ENCODE measurements at regions not wholly inside any gene's neighbourhood (a gene's known extent, or its start where the extent isn't known, plus 50 kb on each side); places are given as distances from the start of the nearest gene placed in this dataset.

- Histone ChIP-seq H4K20me1 (ENCODE audit: control insufficient read depth, extremely low read depth, insufficient read depth, low read length) (no peaks in the 10 kb centered on the region), H2AFZ (ENCODE audit: low read length) (no peak overlapping the region), H3K27ac (ENCODE audit: insufficient read depth, low read length) (no peak overlapping the region), H3K4me3 (replicated peaks in 1 of 4; ENCODE audit: control extremely low read depth in 1 of 4, insufficient read depth in 1 of 4, low read depth in 3 of 4, low read length in 4 of 4) (no peak overlapping the region), H3K4me1 (ENCODE audit: control insufficient read depth, extremely low read depth, insufficient read depth, low read length) (no peaks in the 10 kb centered on the region), H3K27me3 (ENCODE audit: control insufficient read depth, insufficient read depth, low read length) (no peaks in the 10 kb centered on the region), H3K9me3 (ENCODE audit: control insufficient read depth, insufficient read depth, low read depth, low read length) (no peaks in the 10 kb centered on the region), H3K79me2 (ENCODE audit: control insufficient read depth, insufficient read depth, low read length) (no peaks in the 10 kb centered on the region), H3K36me3 (ENCODE audit: control insufficient read depth, insufficient read depth, low read length) (no peaks in the 10 kb centered on the region), H3K9ac (ENCODE audit: insufficient read depth, low read length) (no peak overlapping the region), H3K4me2 (ENCODE audit: extremely low read depth, insufficient read depth, low read length) (no peak overlapping the region)
- no peak for DNase-seq (ENCODE audit: low read depth in 2 of 2)
- TF ChIP-seq, protein P1, sequence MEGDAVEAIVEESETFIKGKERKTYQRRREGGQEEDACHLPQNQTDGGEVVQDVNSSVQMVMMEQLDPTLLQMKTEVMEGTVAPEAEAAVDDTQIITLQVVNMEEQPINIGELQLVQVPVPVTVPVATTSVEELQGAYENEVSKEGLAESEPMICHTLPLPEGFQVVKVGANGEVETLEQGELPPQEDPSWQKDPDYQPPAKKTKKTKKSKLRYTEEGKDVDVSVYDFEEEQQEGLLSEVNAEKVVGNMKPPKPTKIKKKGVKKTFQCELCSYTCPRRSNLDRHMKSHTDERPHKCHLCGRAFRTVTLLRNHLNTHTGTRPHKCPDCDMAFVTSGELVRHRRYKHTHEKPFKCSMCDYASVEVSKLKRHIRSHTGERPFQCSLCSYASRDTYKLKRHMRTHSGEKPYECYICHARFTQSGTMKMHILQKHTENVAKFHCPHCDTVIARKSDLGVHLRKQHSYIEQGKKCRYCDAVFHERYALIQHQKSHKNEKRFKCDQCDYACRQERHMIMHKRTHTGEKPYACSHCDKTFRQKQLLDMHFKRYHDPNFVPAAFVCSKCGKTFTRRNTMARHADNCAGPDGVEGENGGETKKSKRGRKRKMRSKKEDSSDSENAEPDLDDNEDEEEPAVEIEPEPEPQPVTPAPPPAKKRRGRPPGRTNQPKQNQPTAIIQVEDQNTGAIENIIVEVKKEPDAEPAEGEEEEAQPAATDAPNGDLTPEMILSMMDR (conservative IDR thresholded peaks at IDR 0.05 in 1 of 2, IDR thresholded peaks at IDR 0.05 in 1 of 2; ENCODE audit: low read depth in 1 of 2, low read length in 2 of 2), result no peak
- no peak for TF ChIP-seq EZH2 (IDR thresholded peaks at IDR 0.05; ENCODE audit: low read length, missing control alignments)
These were observed 970.8 kb downstream of the PLOD2 start for GRCh38 chr3:145190138-145190537.

- TF ChIP-seq, protein P1 (conservative IDR thresholded peaks at IDR 0.05 in 1 of 2, IDR thresholded peaks at IDR 0.05 in 1 of 2; ENCODE audit: low read depth in 1 of 2, low read length in 2 of 2), result no peak
- no peak for TF ChIP-seq EZH2 (IDR thresholded peaks at IDR 0.05; ENCODE audit: low read length, missing control alignments)
- DNase-seq (ENCODE audit: low read depth in 2 of 2), result no peak
- no peak overlapping the region for H3K9ac ChIP-seq (ENCODE audit: insufficient read depth, low read length)
- no peaks in the 10 kb centered on the region for H4K20me1 ChIP-seq (ENCODE audit: control insufficient read depth, extremely low read depth, insufficient read depth, low read length)
- H3K4me3 ChIP-seq (replicated peaks in 1 of 4; ENCODE audit: control extremely low read depth in 1 of 4, insufficient read depth in 1 of 4, low read depth in 3 of 4, low read length in 4 of 4), result no peak overlapping the region
- H2AFZ ChIP-seq (ENCODE audit: low read length), result no peak overlapping the region
- H3K36me3 ChIP-seq (ENCODE audit: control insufficient read depth, insufficient read depth, low read length), result no peaks in the 10 kb centered on the region
- H3K27ac ChIP-seq (ENCODE audit: insufficient read depth, low read length), result no peak overlapping the region
- no peaks in the 10 kb centered on the region for H3K9me3 ChIP-seq (ENCODE audit: control insufficient read depth, insufficient read depth, low read depth, low read length)
- no peaks in the 10 kb centered on the region for H3K4me1 ChIP-seq (ENCODE audit: control insufficient read depth, extremely low read depth, insufficient read depth, low read length)
- H3K4me2 ChIP-seq (ENCODE audit: extremely low read depth, insufficient read depth, low read length), result no peak overlapping the region
- H3K27me3 ChIP-seq (ENCODE audit: control insufficient read depth, insufficient read depth, low read length), result no peaks in the 10 kb centered on the region
- H3K79me2 ChIP-seq (ENCODE audit: control insufficient read depth, insufficient read depth, low read length), result no peaks in the 10 kb centered on the region
These were observed 970.2 kb downstream of the PLOD2 start for GRCh38 chr3:145190761-145191160.

DNA sequence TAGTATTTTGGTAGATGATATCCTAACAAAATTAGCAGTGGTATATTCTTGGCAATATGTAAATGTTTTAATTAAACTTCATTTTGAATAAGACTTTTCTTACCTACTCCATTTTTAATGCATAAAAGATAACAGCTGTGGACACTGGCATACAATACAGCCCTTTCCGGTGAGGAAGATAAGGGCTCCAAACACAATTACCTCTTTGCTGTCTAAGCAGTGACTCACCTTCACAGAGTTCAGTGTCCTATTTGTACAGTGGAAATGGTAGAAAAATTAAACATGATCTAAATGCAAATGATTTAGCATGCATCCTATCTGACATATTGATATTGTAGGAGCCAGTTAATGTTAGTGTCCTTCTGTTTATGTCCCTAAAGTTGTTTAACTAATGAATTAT lies 969.4 kb downstream of the PLOD2 start:
- no peaks in the 10 kb centered on the region for H3K79me2 ChIP-seq (ENCODE audit: control insufficient read depth, insufficient read depth, low read length)
- no peak overlapping the region for H3K4me2 ChIP-seq (ENCODE audit: extremely low read depth, insufficient read depth, low read length)
- no peak overlapping the region for H3K27ac ChIP-seq (ENCODE audit: insufficient read depth, low read length)
- TF ChIP-seq EZH2 (IDR thresholded peaks at IDR 0.05; ENCODE audit: low read length, missing control alignments), result no peak
- TF ChIP-seq, protein P1 (conservative IDR thresholded peaks at IDR 0.05 in 1 of 2, IDR thresholded peaks at IDR 0.05 in 1 of 2; ENCODE audit: low read depth in 1 of 2, low read length in 2 of 2), result no peak
- H3K36me3 ChIP-seq (ENCODE audit: control insufficient read depth, insufficient read depth, low read length), result no peaks in the 10 kb centered on the region
- H3K4me1 ChIP-seq (ENCODE audit: control insufficient read depth, extremely low read depth, insufficient read depth, low read length), result no peaks in the 10 kb centered on the region
- H4K20me1 ChIP-seq (ENCODE audit: control insufficient read depth, extremely low read depth, insufficient read depth, low read length), result no peaks in the 10 kb centered on the region
- H3K4me3 ChIP-seq (replicated peaks in 1 of 4; ENCODE audit: control extremely low read depth in 1 of 4, insufficient read depth in 1 of 4, low read depth in 3 of 4, low read length in 4 of 4), result no peak overlapping the region
- no peak overlapping the region for H2AFZ ChIP-seq (ENCODE audit: low read length)
- DNase-seq (ENCODE audit: low read depth in 2 of 2), result peak in 1 of 2 donors; percentile 29
- H3K9me3 ChIP-seq (ENCODE audit: control insufficient read depth, insufficient read depth, low read depth, low read length), result no peaks in the 10 kb centered on the region
- H3K9ac ChIP-seq (ENCODE audit: insufficient read depth, low read length), result no peak overlapping the region
- no peaks in the 10 kb centered on the region for H3K27me3 ChIP-seq (ENCODE audit: control insufficient read depth, insufficient read depth, low read length)
